ENCODE measurements at regions not wholly inside any gene's neighbourhood (a gene's known extent, or its start where the extent isn't known, plus 50 kb on each side); places are given as distances from the start of the nearest gene placed in this dataset.

GRCh38 chr11:80593648-80594374 lies 1153.0 kb upstream of the TENM4 start:
- Histone ChIP-seq H3K4me3 (no peak overlapping the region), H3K27me3 (no peaks in the 10 kb centered on the region), H3K27ac (no peak overlapping the region), H3K36me3 (no peaks in the 10 kb centered on the region), H3K9me3 (no peaks in the 10 kb centered on the region), H3K4me1 (no peaks in the 10 kb centered on the region)
- DNase-seq (no peak), ATAC-seq (no peak)
- in situ Hi-C loops (cut with MboI; ENCODE audit: low sequenced_read_pairs in 4 of 4): no loop called here
- TF ChIP-seq CTCF (IDR thresholded peaks at IDR 0.05 in 4 of 5, conservative IDR thresholded peaks at IDR 0.05 in 1 of 5) (no peak), POLR2A (IDR thresholded peaks at IDR 0.05) (no peak)
- intact Hi-C loops (cut with DNase I; ENCODE audit: low total_unique reads): no loop called here

- no peak for ATAC-seq
- TF ChIP-seq POLR2A (IDR thresholded peaks at IDR 0.05) (no peak), CTCF (IDR thresholded peaks at IDR 0.05 in 4 of 5, conservative IDR thresholded peaks at IDR 0.05 in 1 of 5) (no peak)
- intact Hi-C loops (cut with DNase I; ENCODE audit: low total_unique reads): no loop called here
Measured at GRCh38 chr11:80592546-80592945, 1151.7 kb upstream of the TENM4 start.

GRCh38 chr11:80587906-80588305 lies 1147.1 kb upstream of the TENM4 start:
- in situ Hi-C loops (cut with MboI; ENCODE audit: low sequenced_read_pairs in 4 of 4) (no loop called here), intact Hi-C loops (cut with DNase I; ENCODE audit: low total_unique reads) (no loop called here)
- no peak for ATAC-seq
- Histone ChIP-seq H3K27me3 (no peaks in the 10 kb centered on the region), H3K4me1 (no peaks in the 10 kb centered on the region), H3K4me3 (no peak overlapping the region), H3K27ac (no peak overlapping the region), H3K9me3 (no peaks in the 10 kb centered on the region), H3K36me3 (no peaks in the 10 kb centered on the region)
- TF ChIP-seq CTCF (IDR thresholded peaks at IDR 0.05 in 4 of 5, conservative IDR thresholded peaks at IDR 0.05 in 1 of 5): no peak
- TF ChIP-seq POLR2A (IDR thresholded peaks at IDR 0.05): no peak
- no peak for DNase-seq

More at GRCh38 chr11:80592546-80592945, 1151.7 kb upstream of the TENM4 start:
- no peaks in the 10 kb centered on the region for H3K36me3 ChIP-seq
- H3K4me1 ChIP-seq: no peaks in the 10 kb centered on the region
- in situ Hi-C loops (cut with MboI; ENCODE audit: low sequenced_read_pairs in 4 of 4): no loop called here
- DNase-seq: no peak
- H3K27ac ChIP-seq: no peak overlapping the region
- no peak overlapping the region for H3K4me3 ChIP-seq
- no peaks in the 10 kb centered on the region for H3K9me3 ChIP-seq
- no peaks in the 10 kb centered on the region for H3K27me3 ChIP-seq

GRCh38 chr11:80586464-80586863 lies 1145.6 kb upstream of the TENM4 start:
- ATAC-seq (no peak), DNase-seq (no peak)
- Histone ChIP-seq H3K4me1 (no peaks in the 10 kb centered on the region), H3K9me3 (no peaks in the 10 kb centered on the region), H3K27me3 (no peaks in the 10 kb centered on the region), H3K36me3 (no peaks in the 10 kb centered on the region), H3K27ac (no peak overlapping the region), H3K4me3 (no peak overlapping the region)
- intact Hi-C loops (cut with DNase I; ENCODE audit: low total_unique reads) (no loop called here), in situ Hi-C loops (cut with MboI; ENCODE audit: low sequenced_read_pairs in 4 of 4) (no loop called here)
- TF ChIP-seq POLR2A (IDR thresholded peaks at IDR 0.05) (no peak), CTCF (IDR thresholded peaks at IDR 0.05 in 4 of 5, conservative IDR thresholded peaks at IDR 0.05 in 1 of 5) (no peak)

- Histone ChIP-seq H3K9me3 (no peaks in the 10 kb centered on the region), H3K27ac (no peak overlapping the region), H3K36me3 (no peaks in the 10 kb centered on the region), H3K27me3 (no peaks in the 10 kb centered on the region), H3K4me3 (no peak overlapping the region), H3K4me1 (no peaks in the 10 kb centered on the region)
- DNase-seq: no peak
- intact Hi-C loops (cut with DNase I; ENCODE audit: low total_unique reads) (no loop called here), in situ Hi-C loops (cut with MboI; ENCODE audit: low sequenced_read_pairs in 4 of 4) (no loop called here)
- ATAC-seq: no peak
- no peak for TF ChIP-seq CTCF (IDR thresholded peaks at IDR 0.05 in 4 of 5, conservative IDR thresholded peaks at IDR 0.05 in 1 of 5)
- TF ChIP-seq POLR2A (IDR thresholded peaks at IDR 0.05): no peak
Measured at GRCh38 chr11:80584661-80585060, 1143.8 kb upstream of the TENM4 start.

All from gastrocnemius medialis (tissue), 4 donors.